H1 (cell line): ENCODE measurements at regions not wholly inside any gene's neighbourhood (a gene's known extent, or its start where the extent isn't known, plus 50 kb on each side); places are given as distances from the start of the nearest gene placed in this dataset.

Experiments
- CTCF ChIA-PET: fragments of 300-600 bp; sonication (Branson Sonifier 250); formaldehyde crosslinking; loops from one replicate; lab custom pipeline; 2021; ENCODE audit not compliant: partially characterized antibody; lab: Charles Lee
- POLR2A ChIA-PET: fragments of 300-600 bp; sonication (Branson Sonifier 250); formaldehyde crosslinking; loops from one replicate; lab custom pipeline; 2021; ENCODE audit warnings: inconsistent platforms; ENCODE audit not compliant: partially characterized antibody; lab: Charles Lee
- DNase-seq, 2 experiments: peaks; one replicate each; pipeline versions ENCODE4 v3.0.0 to v3.0.0-alpha.2; 2010 to 2022; ENCODE audit warnings: low spot score in 2 of 2, low read depth in 1 of 2, mixed read lengths in 1 of 2
- FAIRE-seq: peaks from 2 replicates; lab custom pipeline; 2011; peaks lifted over from hg19 to GRCh38; lab: Jason Lieb, UNC
- H2AFZ ChIP-seq: 2 replicates; pipeline ENCODE4 v1.8.1; 2012; ENCODE audit warnings: low read length, inconsistent platforms
- H2AK5ac ChIP-seq: 2 replicates; pipeline ENCODE4 v1.6.1; 2013; ENCODE audit warnings: low read depth, low read length
- H2BK120ac ChIP-seq: replicated peaks from 2 replicates; pipeline ENCODE3; 2013; ENCODE audit warnings: low read depth, low read length, inconsistent platforms
- H2BK12ac ChIP-seq: 2 replicates; pipeline ENCODE4 v1.6.1; 2013; ENCODE audit warnings: low read depth, low read length
- H2BK15ac ChIP-seq: 2 replicates; pipeline ENCODE4 v1.6.1; 2013; ENCODE audit warnings: low read length
- H2BK20ac ChIP-seq: 2 replicates; pipeline ENCODE4 v1.6.1; 2013; ENCODE audit warnings: low read length
- H2BK5ac ChIP-seq: 2 replicates; pipeline ENCODE4 v1.6.1; 2013; ENCODE audit warnings: low read depth, low read length
- H3K14ac ChIP-seq: 2 replicates; pipeline ENCODE4 v1.6.1; 2013; ENCODE audit warnings: inconsistent platforms; ENCODE audit not compliant: insufficient read length
- H3K18ac ChIP-seq: 2 replicates; pipeline ENCODE4 v1.6.1; 2013; ENCODE audit warnings: low read length; ENCODE audit errors: extremely low read depth
- H3K23ac ChIP-seq: 2 replicates; pipeline ENCODE4 v1.6.1; 2013; ENCODE audit warnings: inconsistent platforms; ENCODE audit not compliant: insufficient read length
- H3K23me2 ChIP-seq: 2 replicates; pipeline ENCODE4 v1.6.1; 2013; ENCODE audit warnings: low read depth, low read length
- H3K27ac ChIP-seq: 2 replicates; pipeline ENCODE4 v1.6.1; 2011; ENCODE audit warnings: low read depth, low read length, inconsistent platforms
- H3K27me3 ChIP-seq, 4 experiments: replicated peaks in 1 of 4; 1 replicate in 1 of 4; 2 replicates in 3 of 4; pipeline versions ENCODE4 v1.6.1 to v1.8.1; 2011 to 2013; ENCODE audit warnings: low read length in 3 of 4, mild to moderate bottlenecking in 3 of 4, inconsistent platforms in 2 of 4, mixed read lengths in 2 of 4, moderate library complexity in 1 of 4; ENCODE audit not compliant: control insufficient read depth in 3 of 4, insufficient read depth in 3 of 4; ENCODE audit errors: extremely low read depth in 1 of 4
- H3K36me3 ChIP-seq, 4 experiments: 2 replicates each; pipeline versions ENCODE4 v1.6.1 to v1.8.1; 2011 to 2013; ENCODE audit warnings: mild to moderate bottlenecking in 4 of 4, low read length in 3 of 4, moderate library complexity in 2 of 4, control low read depth in 1 of 4, inconsistent platforms in 1 of 4; ENCODE audit not compliant: insufficient read depth in 4 of 4, control insufficient read depth in 2 of 4
- H3K4ac ChIP-seq: replicated peaks from 2 replicates; pipeline ENCODE3; 2013; ENCODE audit warnings: low read length, low read depth, mixed read lengths, inconsistent platforms; ENCODE audit not compliant: insufficient read length
- H3K4me1 ChIP-seq, 4 experiments: replicated peaks in 1 of 4; 1 replicate in 1 of 4; 2 replicates in 3 of 4; pipeline versions ENCODE4 v1.6.1 to v1.8.1; 2011 to 2013; ENCODE audit warnings: low read length in 3 of 4, inconsistent platforms in 2 of 4, mixed read lengths in 1 of 4; ENCODE audit not compliant: insufficient read depth in 4 of 4, control insufficient read depth in 3 of 4
- H3K4me2 ChIP-seq, 2 experiments: 2 replicates each; pipeline versions ENCODE4 v1.6.1 to v1.8.1; 2011 to 2013; ENCODE audit warnings: low read depth in 2 of 2, low read length in 2 of 2, control low read depth in 1 of 2, inconsistent platforms in 1 of 2, mild to moderate bottlenecking in 1 of 2; ENCODE audit not compliant: insufficient read depth in 1 of 2
- H3K4me3 ChIP-seq, 4 experiments: fragments of 200-600, 300-600 bp in 1 of 4; sonication (generic), shearing (Covaris generic), sonication (Bioruptor Twin) in 1 of 4; 2 replicates each; pipeline versions ENCODE4 v1.5.1 to v1.8.1; 2011 to 2016; ENCODE audit warnings: low read length in 4 of 4, low read depth in 3 of 4, control low read depth in 2 of 4, inconsistent platforms in 2 of 4, mild to moderate bottlenecking in 2 of 4, mixed read lengths in 1 of 4, moderate library complexity in 1 of 4; ENCODE audit not compliant: insufficient read depth in 2 of 4; ENCODE audit errors: extremely low read depth in 1 of 4
- H3K56ac ChIP-seq: replicated peaks from 2 replicates; pipeline ENCODE3; 2013; ENCODE audit warnings: low read depth, mild to moderate bottlenecking, mixed read lengths, low read length, inconsistent platforms; ENCODE audit not compliant: insufficient read length
- H3K79me1 ChIP-seq: 2 replicates; pipeline ENCODE4 v1.6.1; 2013; ENCODE audit warnings: low read depth, low read length, control low read depth
- H3K79me2 ChIP-seq, 2 experiments: 2 replicates each; pipeline versions ENCODE4 v1.6.1 to v1.8.1; 2012 to 2013; ENCODE audit warnings: low read length in 2 of 2, mild to moderate bottlenecking in 2 of 2, inconsistent platforms in 1 of 2; ENCODE audit not compliant: insufficient read depth in 2 of 2, control insufficient read depth in 1 of 2
- H3K9ac ChIP-seq, 4 experiments: replicated peaks in 1 of 4; 1 replicate in 1 of 4; 2 replicates in 3 of 4; pipeline versions ENCODE4 v1.6.1 to v1.8.1; 2011 to 2013; ENCODE audit warnings: low read depth in 3 of 4, low read length in 3 of 4, control low read depth in 2 of 4, mild to moderate bottlenecking in 2 of 4, moderate library complexity in 2 of 4, inconsistent platforms in 1 of 4; ENCODE audit errors: extremely low read depth in 1 of 4
- H3K9me3 ChIP-seq, 2 experiments: 2 replicates each; pipeline versions ENCODE4 v1.6.1 to v1.8.1; 2012 to 2013; ENCODE audit warnings: mild to moderate bottlenecking in 2 of 2, moderate library complexity in 2 of 2, control low read depth in 1 of 2, inconsistent platforms in 1 of 2, low read depth in 1 of 2, low read length in 1 of 2, mixed read lengths in 1 of 2; ENCODE audit not compliant: insufficient read depth in 2 of 2
- H4K20me1 ChIP-seq, 2 experiments: replicated peaks in 1 of 2; 2 replicates each; pipeline versions ENCODE3 to v1.8.1; 2011 to 2013; ENCODE audit warnings: inconsistent platforms in 2 of 2, low read length in 2 of 2, mild to moderate bottlenecking in 1 of 2; ENCODE audit not compliant: insufficient read depth in 2 of 2, control insufficient read depth in 1 of 2
- H4K5ac ChIP-seq: 2 replicates; pipeline ENCODE4 v1.6.1; 2013; ENCODE audit warnings: low read length, low read depth, mixed read lengths, inconsistent platforms; ENCODE audit not compliant: insufficient read length
- H4K8ac ChIP-seq: 2 replicates; pipeline ENCODE4 v1.8.0; 2013; ENCODE audit warnings: mild to moderate bottlenecking, moderate library complexity, low read length, inconsistent platforms; ENCODE audit not compliant: insufficient read depth; ENCODE audit errors: extremely low read depth
- H4K91ac ChIP-seq: replicated peaks from 2 replicates; pipeline ENCODE3; 2013; ENCODE audit warnings: low read length, mixed read lengths, inconsistent platforms; ENCODE audit not compliant: insufficient read length
- BACH1 ChIP-seq: IDR thresholded peaks from 2 replicates; pipeline ENCODE4 v1.6.1; 2012; ENCODE audit warnings: low read length, improper control_type of control experiment
- CBX8 ChIP-seq: fragments of 300-800, 300-1000 bp; sonication (generic); IDR thresholded peaks from 2 replicates; pipeline ENCODE4 v1.7.1; 2016; ENCODE audit warnings: low read depth, low read length, borderline replicate concordance
- KDM1A ChIP-seq: fragments of 200-600, 300-600 bp; sonication (generic); IDR thresholded peaks from 2 replicates; pipeline ENCODE4 v1.7.1; 2016; ENCODE audit warnings: mild to moderate bottlenecking, low read length, borderline replicate concordance
- MAFK ChIP-seq: IDR thresholded peaks from 2 replicates; pipeline ENCODE4 v1.6.1; 2012; ENCODE audit warnings: low read depth, mild to moderate bottlenecking, improper control_type of control experiment, low read length
- NANOG ChIP-seq: IDR thresholded peaks from 2 replicates; pipeline ENCODE4 v1.6.1; 2011; ENCODE audit warnings: low read length, low read depth, mild to moderate bottlenecking, inconsistent platforms; ENCODE audit not compliant: insufficient read depth, poor library complexity, severe bottlenecking
- NRF1 ChIP-seq: IDR thresholded peaks from 2 replicates; pipeline ENCODE4 v1.6.1; 2011; ENCODE audit warnings: mild to moderate bottlenecking, low read depth, low read length, improper control_type of control experiment
- SP2 ChIP-seq: IDR thresholded peaks from 2 replicates; pipeline ENCODE4 v1.6.1; 2012; ENCODE audit warnings: mild to moderate bottlenecking, low read length, inconsistent platforms
- SP4 ChIP-seq: IDR thresholded peaks from 2 replicates; pipeline ENCODE4 v1.6.1; 2012; ENCODE audit warnings: low read length, inconsistent platforms
- SRF ChIP-seq: IDR thresholded peaks from 2 replicates; pipeline ENCODE4 v1.6.1; 2011; ENCODE audit warnings: mild to moderate bottlenecking, low read depth, low read length, moderate library complexity
- TAF7 ChIP-seq: optimal IDR thresholded peaks from 2 replicates; pipeline ENCODE3; 2011; ENCODE audit warnings: low read depth, mild to moderate bottlenecking, inconsistent platforms, low read length, moderate library complexity, borderline replicate concordance
- WGBS, 2 experiments: shearing (Covaris generic) in 1 of 2; methylation state at CpG; one replicate each; pipeline versions ENCODE4 v1.1.6 to v1.1.7; 2013 to 2015; ENCODE audit warnings: low lambda C conversion rate in 2 of 2, mixed read lengths in 2 of 2, inconsistent platforms in 1 of 2, low coverage in 1 of 2, missing lambda C conversion rate in 1 of 2; ENCODE audit not compliant: insufficient replicate concordance in 2 of 2, insufficient coverage in 1 of 2, insufficient read length in 1 of 2; ENCODE audit errors: extremely low coverage in 1 of 2, missing lambda C conversion rate in 1 of 2; 5-methylcytosine and 5-hydroxymethylcytosine counted together

GRCh38 chr16:62321606-62322005 is 285.4 kb upstream of the CDH8 start:
- no peaks in the 10 kb centered on the region for H3K9me3 ChIP-seq
- H2AK5ac ChIP-seq, result no peak overlapping the region
- no peaks in the 10 kb centered on the region for H3K27me3 ChIP-seq
- no peak overlapping the region for H3K18ac ChIP-seq
- no peak overlapping the region for H2BK20ac ChIP-seq
- no peak overlapping the region for H3K56ac ChIP-seq
- H3K27ac ChIP-seq, result no peak overlapping the region
- H3K23ac ChIP-seq, result no peak overlapping the region
- H4K91ac ChIP-seq, result no peak overlapping the region
- no peaks in the 10 kb centered on the region for H3K23me2 ChIP-seq
- no peak overlapping the region for H2BK5ac ChIP-seq
- no peaks in the 10 kb centered on the region for H3K4me1 ChIP-seq
- no peaks in the 10 kb centered on the region for H4K20me1 ChIP-seq
- DNase-seq (no peak), FAIRE-seq (no peak)
- H3K14ac ChIP-seq, result no peak overlapping the region
- 95% methylated on average over 2 of the region's 2 CpGs; no CpG with 5 or more reads in 1 of the 2 experiments for WGBS, 2 experiments
- no peaks in the 10 kb centered on the region for H3K79me1 ChIP-seq
- no peak overlapping the region for H4K8ac ChIP-seq
- H2BK15ac ChIP-seq, result no peak overlapping the region
- ChIA-PET CTCF (no interaction called here), POLR2A (no interaction called here)
- H3K79me2 ChIP-seq, result no peaks in the 10 kb centered on the region
- H2BK120ac ChIP-seq, result no peak overlapping the region
- TF ChIP-seq TAF7 (no peak), MAFK (no peak), CBX8 (no peak), SP4 (no peak), NANOG (no peak), BACH1 (no peak), NRF1 (no peak), SP2 (no peak), SRF (no peak), KDM1A (no peak)
- no peak overlapping the region for H4K5ac ChIP-seq
- H2AFZ ChIP-seq, result no peak overlapping the region
- H3K36me3 ChIP-seq, result no peaks in the 10 kb centered on the region
- no peak overlapping the region for H3K4ac ChIP-seq
- no peak overlapping the region for H2BK12ac ChIP-seq
- H3K4me2 ChIP-seq, result no peak overlapping the region
- H3K9ac ChIP-seq, result no peak overlapping the region
- H3K4me3 ChIP-seq, result no peak overlapping the region
